T-cell (primary cell): ENCODE measurements at regions not wholly inside any gene's neighbourhood (a gene's known extent, or its start where the extent isn't known, plus 50 kb on each side); places are given as distances from the start of the nearest gene placed in this dataset.

Experiments used
- ATAC-seq, 4 experiments: fragments of 200-7000 bp in 3 of 4; fragments of 150-1000 bp in 1 of 4; cut with Tn5 transposase; replicated peaks in 1 of 4; 1 replicate in 3 of 4; 2 replicates in 1 of 4; pipeline ENCODE4 v1.10.0; 2021; ENCODE audit warnings: moderate library complexity in 3 of 4, mild to moderate bottlenecking in 2 of 4, moderate number of reproducible peaks in 1 of 4
- CTCF ChIA-PET, 2 donors: fragments of 300-600 bp; sonication (Branson Sonifier 250); formaldehyde crosslinking; loops; one replicate each; lab custom pipeline; 2022; ENCODE audit warnings: antibody characterized with exemption in 2 of 2; lab: Charles Lee
- POLR2A ChIA-PET, 2 donors: fragments of 300-600 bp; sonication (Branson Sonifier 250); formaldehyde crosslinking; loops; one replicate each; lab custom pipeline; 2022; ENCODE audit warnings: antibody characterized with exemption in 2 of 2; lab: Charles Lee
- DNase-seq, 35 experiments: peaks; one replicate each; pipeline versions ENCODE4 v3.0.0 to v3.0.0-alpha.2; 2013 to 2023
- H3K27ac ChIP-seq: one replicate; pipeline ENCODE4 v1.5.1; 2013; ENCODE audit warnings: low read length
- H3K27me3 ChIP-seq, 2 experiments: replicated peaks in 1 of 2; 1 replicate in 1 of 2; 2 replicates in 1 of 2; pipeline versions ENCODE4 v1.6.1 to v1.7.0; 2013; ENCODE audit warnings: low read length in 1 of 2, mixed read lengths in 1 of 2; ENCODE audit not compliant: control insufficient read depth in 2 of 2, insufficient read depth in 2 of 2; ENCODE audit errors: extremely low read depth in 1 of 2
- H3K36me3 ChIP-seq, 2 donors: 1 replicate in 1 of 2; 2 replicates in 1 of 2; pipeline versions ENCODE4 v1.6.1 to v1.7.0; 2013; ENCODE audit warnings: low read length in 1 of 2; ENCODE audit not compliant: control insufficient read depth in 2 of 2, insufficient read depth in 1 of 2; ENCODE audit errors: extremely low read depth in 1 of 2
- H3K4me1 ChIP-seq, 2 experiments: 1 replicate in 1 of 2; 2 replicates in 1 of 2; pipeline versions ENCODE4 v1.6.1 to v1.7.0; 2013; ENCODE audit warnings: low read length in 2 of 2, mixed read lengths in 1 of 2; ENCODE audit not compliant: insufficient read depth in 2 of 2, control insufficient read depth in 1 of 2; ENCODE audit errors: extremely low read depth in 1 of 2
- H3K4me3 ChIP-seq, 2 donors: 1 replicate in 1 of 2; 2 replicates in 1 of 2; pipeline versions ENCODE4 v1.5.1 to v1.7.0; 2013; ENCODE audit warnings: mild to moderate bottlenecking in 2 of 2, low read length in 1 of 2, moderate library complexity in 1 of 2; ENCODE audit not compliant: control insufficient read depth in 1 of 2; ENCODE audit errors: extremely low read depth in 1 of 2
- H3K9me3 ChIP-seq: 2 replicates; pipeline ENCODE4 v1.7.0; 2013
- H3K27ac Mint-ChIP-seq, 2 donors: one replicate each; pipeline ENCODE4 v1.8.0; 2020 to 2021; ENCODE audit warnings: mild to moderate bottlenecking in 2 of 2, mixed read lengths in 2 of 2
- H3K27me3 Mint-ChIP-seq, 2 donors: one replicate each; pipeline ENCODE4 v1.8.0; 2021 to 2022; ENCODE audit warnings: mixed read lengths in 2 of 2
- H3K36me3 Mint-ChIP-seq: one replicate; pipeline ENCODE4 v1.8.0; 2021; ENCODE audit warnings: mixed read lengths
- H3K4me1 Mint-ChIP-seq, 3 donors: one replicate each; pipeline ENCODE4 v1.8.0; 2020 to 2022; ENCODE audit warnings: mixed read lengths in 3 of 3, mild to moderate bottlenecking in 1 of 3
- H3K4me3 Mint-ChIP-seq, 3 donors: one replicate each; pipeline ENCODE4 v1.8.0; 2020 to 2022; ENCODE audit warnings: mild to moderate bottlenecking in 3 of 3, mixed read lengths in 3 of 3, moderate library complexity in 3 of 3
- H3K9me3 Mint-ChIP-seq, 3 donors: one replicate each; pipeline ENCODE4 v1.8.0; 2020 to 2022; ENCODE audit warnings: mixed read lengths in 3 of 3
- WGBS: methylation state at CpG from one replicate; pipeline ENCODE4 v1.1.5; 2013; ENCODE audit warnings: missing lambda C conversion rate; ENCODE audit not compliant: insufficient coverage; 5-methylcytosine and 5-hydroxymethylcytosine counted together

DNA sequence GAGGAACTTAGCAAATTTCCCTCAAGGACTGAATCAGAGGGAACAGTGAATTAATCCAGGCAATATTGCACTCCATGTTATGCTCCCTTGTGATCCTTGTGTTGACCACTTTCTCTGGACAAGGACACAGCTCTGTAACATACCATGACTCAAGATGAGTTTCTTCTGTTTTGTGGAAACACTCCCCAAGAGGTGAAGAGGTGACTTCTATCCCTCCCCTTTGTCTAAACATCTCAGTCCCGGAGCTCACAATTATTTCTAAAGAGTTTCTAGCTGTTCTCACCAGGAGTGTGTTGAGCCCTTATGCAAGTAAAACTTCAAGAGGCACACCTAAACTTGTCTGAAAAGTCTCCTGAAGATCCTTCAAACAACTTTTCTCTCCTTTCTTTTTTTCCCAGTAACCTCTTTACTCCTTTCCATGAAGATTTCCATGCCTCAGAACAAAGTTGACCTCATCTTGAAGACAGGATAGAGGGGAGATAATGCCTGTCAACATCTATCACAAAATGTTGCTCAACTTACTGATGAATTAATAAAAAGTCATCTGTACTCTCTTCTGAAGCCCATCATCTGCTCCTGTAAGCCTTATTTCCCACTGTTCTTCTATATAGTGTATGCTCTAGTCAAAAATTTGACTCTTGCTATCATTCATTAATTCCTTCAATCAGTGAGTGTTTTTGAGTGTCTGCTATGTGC lies 429.1 kb downstream of the SPRY1 start:
- H3K4me3 Mint-ChIP-seq, result no peak overlapping the region
- no peaks in the 10 kb centered on the region for H3K4me1 Mint-ChIP-seq
- Histone ChIP-seq H3K36me3 (no peaks in the 10 kb centered on the region), H3K27me3 (no peaks in the 10 kb centered on the region), H3K4me1 (no peaks in the 10 kb centered on the region), H3K9me3 (no peaks in the 10 kb centered on the region), H3K4me3 (no peak overlapping the region), H3K27ac (no peak overlapping the region)
- CTCF ChIA-PET, result no interaction called here
- 100% methylated on average over 1 of the region's 1 CpG for WGBS
- H3K9me3 Mint-ChIP-seq, result no peaks in the 10 kb centered on the region
- H3K27me3 Mint-ChIP-seq, result no peaks in the 10 kb centered on the region
- H3K36me3 Mint-ChIP-seq, result no peaks in the 10 kb centered on the region
- H3K27ac Mint-ChIP-seq, result no peak overlapping the region
- DNase-seq (no peak), ATAC-seq (no peak)
- POLR2A ChIA-PET, result no interaction called here

DNA sequence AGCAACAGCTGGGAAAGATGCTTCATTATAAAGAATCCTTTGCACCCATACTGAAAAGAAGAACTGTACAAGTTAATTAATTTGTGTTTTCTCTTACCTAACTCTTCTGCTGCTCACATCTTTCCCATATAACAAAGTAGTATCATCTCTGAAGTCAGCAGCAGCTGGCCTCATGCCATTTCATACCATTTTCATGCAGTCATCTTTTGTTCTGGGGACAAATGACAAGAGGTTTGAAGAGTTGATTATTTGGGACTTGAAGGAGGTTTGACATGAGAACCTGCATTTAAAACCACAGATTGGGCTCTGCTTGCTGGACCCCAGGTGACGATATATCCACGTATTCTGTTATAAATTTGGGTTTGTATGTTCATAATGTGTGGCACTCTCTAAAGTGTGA lies 430.3 kb downstream of the SPRY1 start:
- ChIA-PET CTCF (no interaction called here), POLR2A (no interaction called here)
- no peaks in the 10 kb centered on the region for H3K36me3 Mint-ChIP-seq
- Histone ChIP-seq H3K27ac (no peak overlapping the region), H3K9me3 (no peaks in the 10 kb centered on the region), H3K27me3 (no peaks in the 10 kb centered on the region), H3K4me3 (no peak overlapping the region), H3K36me3 (no peaks in the 10 kb centered on the region), H3K4me1 (no peaks in the 10 kb centered on the region)
- ATAC-seq (no peak), DNase-seq (no peak)
- 100% methylated on average over 2 of the region's 2 CpGs for WGBS
- H3K4me3 Mint-ChIP-seq, result no peak overlapping the region
- no peak overlapping the region for H3K27ac Mint-ChIP-seq
- H3K9me3 Mint-ChIP-seq, result no peaks in the 10 kb centered on the region
- no peaks in the 10 kb centered on the region for H3K27me3 Mint-ChIP-seq
- H3K4me1 Mint-ChIP-seq, result no peaks in the 10 kb centered on the region

DNA sequence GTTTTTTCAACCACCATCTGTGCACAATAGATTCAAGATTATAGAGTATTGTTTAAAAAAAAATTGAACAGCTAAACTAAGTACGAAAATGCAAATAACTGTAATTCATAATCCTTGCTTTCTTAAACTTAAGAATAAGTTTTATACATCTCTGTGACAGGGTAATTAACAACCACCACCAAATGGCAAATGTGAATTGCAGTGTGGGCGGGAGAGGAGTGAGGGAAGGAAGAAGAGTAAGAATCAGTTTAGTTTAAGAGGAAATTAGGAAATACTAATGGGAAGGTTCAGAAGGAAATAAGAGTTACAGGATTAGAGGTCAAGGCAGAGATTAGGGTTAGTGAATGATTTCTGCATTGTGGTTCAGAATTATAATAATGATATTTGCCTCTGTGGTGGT lies 430.9 kb downstream of the SPRY1 start:
- Histone ChIP-seq H3K36me3 (no peaks in the 10 kb centered on the region), H3K4me3 (no peak overlapping the region), H3K27ac (no peak overlapping the region), H3K27me3 (no peaks in the 10 kb centered on the region), H3K4me1 (no peaks in the 10 kb centered on the region), H3K9me3 (no peaks in the 10 kb centered on the region)
- H3K36me3 Mint-ChIP-seq, result no peaks in the 10 kb centered on the region
- no peaks in the 10 kb centered on the region for H3K9me3 Mint-ChIP-seq
- H3K27ac Mint-ChIP-seq, result no peak overlapping the region
- H3K4me3 Mint-ChIP-seq, result no peak overlapping the region
- H3K4me1 Mint-ChIP-seq, result no peaks in the 10 kb centered on the region
- ATAC-seq, result no peak
- no peaks in the 10 kb centered on the region for H3K27me3 Mint-ChIP-seq
- POLR2A ChIA-PET, result no interaction called here
- DNase-seq, result no peak
- WGBS, result 83% methylated on average over 1 of the region's 2 CpGs
- CTCF ChIA-PET, result interaction anchor here in 1 of 2 donors (0.9 kb wide), 1 partner anchor 55 kb away, joined by 3 read pairs; no protein-coding TSS in a partner anchor

DNA sequence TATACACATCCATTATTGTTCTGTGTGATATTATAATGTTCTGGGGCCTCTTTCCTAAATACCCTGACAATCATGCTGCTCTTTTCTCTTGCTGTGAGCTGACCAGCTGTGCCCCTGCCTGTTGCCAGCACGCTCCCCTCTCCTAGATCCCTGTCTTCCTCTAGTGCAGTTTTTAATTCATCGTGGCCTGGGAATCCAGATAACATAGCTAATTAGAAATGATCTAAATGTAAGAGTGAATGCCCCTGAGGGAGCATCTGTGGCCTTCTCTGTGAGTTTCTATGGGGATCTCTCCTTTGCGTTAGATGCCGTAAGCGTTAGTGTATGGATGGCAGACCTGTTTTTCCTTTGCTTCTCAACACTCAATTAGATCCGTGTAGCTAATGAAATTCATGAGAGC lies 434.3 kb downstream of the SPRY1 start:
- Mint-ChIP-seq H3K27me3 (no peaks in the 10 kb centered on the region), H3K27ac (no peak overlapping the region), H3K36me3 (no peaks in the 10 kb centered on the region), H3K4me3 (no peak overlapping the region), H3K4me1 (no peaks in the 10 kb centered on the region), H3K9me3 (no peaks in the 10 kb centered on the region)
- Histone ChIP-seq H3K9me3 (no peaks in the 10 kb centered on the region), H3K4me1 (no peaks in the 10 kb centered on the region), H3K36me3 (no peaks in the 10 kb centered on the region), H3K27ac (no peak overlapping the region), H3K27me3 (no peaks in the 10 kb centered on the region), H3K4me3 (no peak overlapping the region)
- no peak for DNase-seq
- ChIA-PET CTCF (no interaction called here), POLR2A (interaction anchor here in 1 of 2 donors (0.6 kb wide), 1 partner anchor 153 kb away, joined by 3 read pairs; no protein-coding TSS in a partner anchor)
- ATAC-seq, result no peak
- WGBS, result no CpG with 5 or more reads among the region's 6 CpGs

DNA sequence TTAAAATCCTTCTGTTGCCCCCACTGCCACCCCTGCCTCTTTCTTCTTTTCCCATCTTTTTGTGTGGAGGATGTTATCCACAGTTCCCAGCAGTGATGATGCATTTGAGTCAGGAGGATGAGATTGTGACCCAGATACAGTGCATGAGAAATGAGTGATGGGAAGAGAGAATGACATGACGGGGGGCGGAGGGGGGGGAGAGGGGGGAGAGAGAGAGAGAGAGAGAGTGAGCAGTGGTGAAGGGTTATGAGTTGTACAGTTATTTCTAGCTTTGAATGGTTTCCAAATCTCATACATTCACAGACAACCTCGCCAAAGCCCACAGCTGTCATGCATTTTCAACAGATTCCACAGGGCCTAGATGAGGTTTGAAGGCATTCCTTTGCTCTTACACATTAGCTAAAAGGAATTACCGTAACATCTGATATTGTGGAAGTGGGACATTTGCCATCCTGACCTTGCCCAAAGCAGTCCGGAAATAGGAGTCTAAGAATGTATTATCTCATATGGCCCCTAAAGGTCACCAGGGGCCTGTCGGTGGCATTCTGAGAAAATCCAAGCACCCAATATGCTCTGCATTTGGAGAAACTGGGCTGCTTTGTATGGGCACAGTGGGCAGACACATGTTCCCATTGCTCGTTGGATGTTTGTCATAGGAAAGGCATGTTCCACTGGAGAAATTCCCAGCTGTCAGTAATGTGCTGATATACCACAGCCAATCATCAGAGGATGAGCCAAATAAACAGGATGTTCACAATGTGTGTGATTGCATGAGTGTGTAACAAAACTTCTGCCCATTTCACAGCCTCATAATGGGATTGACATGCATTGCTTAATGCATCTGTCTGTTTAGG lies 435.8 kb downstream of the SPRY1 start:
- 100% methylated on average over 2 of the region's 7 CpGs for WGBS
- ChIA-PET POLR2A (no interaction called here), CTCF (no interaction called here)
- Mint-ChIP-seq H3K27me3 (no peaks in the 10 kb centered on the region), H3K36me3 (no peaks in the 10 kb centered on the region), H3K9me3 (no peaks in the 10 kb centered on the region), H3K4me1 (no peaks in the 10 kb centered on the region), H3K27ac (no peak overlapping the region), H3K4me3 (no peak overlapping the region)
- Histone ChIP-seq H3K4me1 (no peaks in the 10 kb centered on the region), H3K36me3 (no peaks in the 10 kb centered on the region), H3K27me3 (no peaks in the 10 kb centered on the region), H3K4me3 (no peak overlapping the region), H3K9me3 (no peaks in the 10 kb centered on the region), H3K27ac (no peak overlapping the region)
- DNase-seq, result no peak
- ATAC-seq, result no peak

DNA sequence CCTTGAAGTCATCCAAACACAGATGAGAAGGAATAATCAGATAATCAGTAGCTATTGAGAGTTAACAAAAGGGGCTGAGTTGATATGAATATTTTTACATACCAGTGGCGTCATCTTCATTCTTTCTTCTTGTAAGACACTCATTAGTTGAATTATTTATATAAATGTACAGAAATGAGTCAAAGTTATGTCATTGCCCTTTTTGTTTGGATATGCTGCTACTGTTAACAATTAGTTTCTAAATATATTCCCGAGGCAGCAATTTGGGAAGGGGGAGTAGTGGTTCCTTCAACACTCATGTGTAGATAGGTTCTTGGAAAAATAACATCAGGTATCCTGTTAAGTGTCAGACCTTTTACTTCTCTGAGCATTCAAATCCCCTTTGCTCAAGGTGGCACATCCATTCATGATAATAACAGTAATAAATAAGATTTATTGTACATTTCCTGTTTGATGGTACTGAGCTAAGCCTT lies 436.6 kb downstream of the SPRY1 start:
- H3K4me3 Mint-ChIP-seq, result no peak overlapping the region
- CTCF ChIA-PET, result no interaction called here
- H3K27me3 Mint-ChIP-seq, result no peaks in the 10 kb centered on the region
- ATAC-seq, result no peak
- Histone ChIP-seq H3K4me3 (no peak overlapping the region), H3K9me3 (no peaks in the 10 kb centered on the region), H3K27ac (no peak overlapping the region), H3K4me1 (no peaks in the 10 kb centered on the region), H3K36me3 (no peaks in the 10 kb centered on the region), H3K27me3 (no peaks in the 10 kb centered on the region)
- H3K27ac Mint-ChIP-seq, result no peak overlapping the region
- no peaks in the 10 kb centered on the region for H3K36me3 Mint-ChIP-seq
- POLR2A ChIA-PET, result no interaction called here
- no CpG with 5 or more reads among the region's 2 CpGs for WGBS
- no peak for DNase-seq
- no peaks in the 10 kb centered on the region for H3K9me3 Mint-ChIP-seq
- no peaks in the 10 kb centered on the region for H3K4me1 Mint-ChIP-seq
